GM12875 (cell line): ENCODE measurements at regions not wholly inside any gene's neighbourhood (a gene's known extent, or its start where the extent isn't known, plus 50 kb on each side); places are given as distances from the start of the nearest gene placed in this dataset.

ENCODE experiments used
- H3K4me3 ChIP-seq: one replicate; pipeline ENCODE4 v1.5.1; 2011; ENCODE audit warnings: low read depth, low read length, control low read depth
- TF ChIP-seq, protein P1 (sequence below): IDR thresholded peaks from 2 replicates; pipeline ENCODE4 v1.5.1; 2011; ENCODE audit warnings: low read depth, mild to moderate bottlenecking, control low read depth, inconsistent platforms, low read length, moderate library complexity, borderline replicate concordance; ENCODE audit not compliant: insufficient read depth

DNA sequence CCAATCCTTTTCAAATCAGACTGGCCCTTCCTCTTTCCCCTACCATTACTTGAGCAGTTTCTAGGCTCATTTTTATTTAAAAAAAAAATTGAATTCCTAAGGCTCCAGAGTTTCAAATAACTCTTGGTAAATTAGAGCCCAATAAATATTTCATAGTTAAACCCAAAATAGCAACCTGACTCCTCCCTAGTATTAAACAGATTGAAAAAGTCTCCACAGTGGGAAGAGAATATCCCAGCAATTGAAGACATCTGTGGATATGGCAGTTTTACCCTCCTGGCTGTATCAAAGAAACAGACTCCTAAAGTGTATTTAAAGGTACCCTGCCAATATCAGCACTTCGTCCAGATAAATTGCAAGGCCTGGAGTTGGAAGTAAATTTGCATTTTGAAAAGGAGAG lies 52.7 kb upstream of the GDNF start:
- TF ChIP-seq, protein P1, sequence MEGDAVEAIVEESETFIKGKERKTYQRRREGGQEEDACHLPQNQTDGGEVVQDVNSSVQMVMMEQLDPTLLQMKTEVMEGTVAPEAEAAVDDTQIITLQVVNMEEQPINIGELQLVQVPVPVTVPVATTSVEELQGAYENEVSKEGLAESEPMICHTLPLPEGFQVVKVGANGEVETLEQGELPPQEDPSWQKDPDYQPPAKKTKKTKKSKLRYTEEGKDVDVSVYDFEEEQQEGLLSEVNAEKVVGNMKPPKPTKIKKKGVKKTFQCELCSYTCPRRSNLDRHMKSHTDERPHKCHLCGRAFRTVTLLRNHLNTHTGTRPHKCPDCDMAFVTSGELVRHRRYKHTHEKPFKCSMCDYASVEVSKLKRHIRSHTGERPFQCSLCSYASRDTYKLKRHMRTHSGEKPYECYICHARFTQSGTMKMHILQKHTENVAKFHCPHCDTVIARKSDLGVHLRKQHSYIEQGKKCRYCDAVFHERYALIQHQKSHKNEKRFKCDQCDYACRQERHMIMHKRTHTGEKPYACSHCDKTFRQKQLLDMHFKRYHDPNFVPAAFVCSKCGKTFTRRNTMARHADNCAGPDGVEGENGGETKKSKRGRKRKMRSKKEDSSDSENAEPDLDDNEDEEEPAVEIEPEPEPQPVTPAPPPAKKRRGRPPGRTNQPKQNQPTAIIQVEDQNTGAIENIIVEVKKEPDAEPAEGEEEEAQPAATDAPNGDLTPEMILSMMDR, result no peak
- H3K4me3 ChIP-seq, result no peak overlapping the region

- no peak overlapping the region for H3K4me3 ChIP-seq
- TF ChIP-seq, protein P1, result no peak
These were observed 52.0 kb upstream of the GDNF start for GRCh38 chr5:37891832-37892231.

- H3K4me3 ChIP-seq, result no peak overlapping the region
- TF ChIP-seq, protein P1, result no peak
These were observed 49.9 kb upstream of the GDNF start for GRCh38 chr5:37889612-37890317.
